GM12873 (cell line): ENCODE measurements at regions not wholly inside any gene's neighbourhood (a gene's known extent, or its start where the extent isn't known, plus 50 kb on each side); places are given as distances from the start of the nearest gene placed in this dataset.

Source experiments
- CTCF ChIP-seq: IDR thresholded peaks from 2 replicates; pipeline ENCODE4 v1.5.1; 2012; ENCODE audit warnings: low read depth, mild to moderate bottlenecking, moderate library complexity, low read length, control low read depth; ENCODE audit not compliant: insufficient read depth; ENCODE audit errors: missing control alignments

- no peak for TF ChIP-seq CTCF
Measured at GRCh38 chr1:194013561-194013960, 827.1 kb upstream of the B3GALT2 start.

- TF ChIP-seq CTCF, result no peak
Measured at GRCh38 chr1:194004146-194004545, 817.7 kb upstream of the B3GALT2 start.

- TF ChIP-seq CTCF, result no peak
Measured at GRCh38 chr1:193988885-193989284, 802.5 kb upstream of the B3GALT2 start.

- no peak for TF ChIP-seq CTCF
Measured at GRCh38 chr1:193979219-193979618, 792.8 kb upstream of the B3GALT2 start.

- TF ChIP-seq CTCF, result no peak
Measured at GRCh38 chr1:193974286-193974798, 787.9 kb upstream of the B3GALT2 start.

GRCh38 chr1:193973428-193973827 is 787.0 kb upstream of the B3GALT2 start:
- TF ChIP-seq CTCF, result no peak

GRCh38 chr1:193971595-193971994 is 785.2 kb upstream of the B3GALT2 start:
- TF ChIP-seq CTCF, result no peak
